GM10248 (cell line): ENCODE measurements at regions not wholly inside any gene's neighbourhood (a gene's known extent, or its start where the extent isn't known, plus 50 kb on each side); places are given as distances from the start of the nearest gene placed in this dataset.

Experiments
- CTCF ChIA-PET: fragments of 300-600 bp; sonication (Branson Sonifier 250); formaldehyde crosslinking; extraction: SDS; loops from one replicate; lab custom pipeline; 2021; ENCODE audit warnings: antibody characterized with exemption; lab: Yijun Ruan, JAX
- POLR2A ChIA-PET: fragments of 350-650 bp; sonication (Branson Sonifier 250); formaldehyde crosslinking; extraction: SDS; loops from one replicate; lab custom pipeline; 2020; ENCODE audit warnings: antibody characterized with exemption; lab: Yijun Ruan, JAX
- DNase-seq: peaks from one replicate; pipeline ENCODE4 v3.0.0; 2012; ENCODE audit errors: extremely low spot score
- TF ChIP-seq, protein P1 (sequence below): IDR thresholded peaks from 2 replicates; pipeline ENCODE4 v1.5.1; 2012; ENCODE audit warnings: mild to moderate bottlenecking, low read depth; ENCODE audit errors: extremely low read depth, missing control alignments, control extremely low read depth

DNA sequence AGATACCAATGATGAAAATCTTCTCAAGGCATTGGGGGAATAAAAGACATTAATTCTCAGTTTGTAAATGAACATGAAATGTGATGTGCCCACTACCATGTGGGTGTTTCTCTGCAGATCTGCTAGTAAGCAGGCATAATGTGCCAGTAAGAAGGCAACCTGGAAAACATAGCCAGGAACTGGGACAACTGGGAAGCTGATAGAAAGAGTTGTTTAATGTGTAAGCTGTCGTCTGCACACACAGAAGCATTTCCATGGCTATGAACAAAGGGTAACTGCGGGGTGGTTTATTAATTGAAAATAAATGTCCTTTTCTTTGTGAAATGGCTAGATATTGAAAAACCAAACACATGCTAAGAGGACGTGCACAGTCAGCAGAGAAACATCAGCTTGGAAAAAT lies 52.0 kb downstream of the ZC3H11B start:
- ChIA-PET POLR2A (no interaction called here), CTCF (interaction anchor here (1.4 kb wide), 1 partner anchor 22 kb away, joined by 3 read pairs; no protein-coding TSS in a partner anchor)
- TF ChIP-seq, protein P1, sequence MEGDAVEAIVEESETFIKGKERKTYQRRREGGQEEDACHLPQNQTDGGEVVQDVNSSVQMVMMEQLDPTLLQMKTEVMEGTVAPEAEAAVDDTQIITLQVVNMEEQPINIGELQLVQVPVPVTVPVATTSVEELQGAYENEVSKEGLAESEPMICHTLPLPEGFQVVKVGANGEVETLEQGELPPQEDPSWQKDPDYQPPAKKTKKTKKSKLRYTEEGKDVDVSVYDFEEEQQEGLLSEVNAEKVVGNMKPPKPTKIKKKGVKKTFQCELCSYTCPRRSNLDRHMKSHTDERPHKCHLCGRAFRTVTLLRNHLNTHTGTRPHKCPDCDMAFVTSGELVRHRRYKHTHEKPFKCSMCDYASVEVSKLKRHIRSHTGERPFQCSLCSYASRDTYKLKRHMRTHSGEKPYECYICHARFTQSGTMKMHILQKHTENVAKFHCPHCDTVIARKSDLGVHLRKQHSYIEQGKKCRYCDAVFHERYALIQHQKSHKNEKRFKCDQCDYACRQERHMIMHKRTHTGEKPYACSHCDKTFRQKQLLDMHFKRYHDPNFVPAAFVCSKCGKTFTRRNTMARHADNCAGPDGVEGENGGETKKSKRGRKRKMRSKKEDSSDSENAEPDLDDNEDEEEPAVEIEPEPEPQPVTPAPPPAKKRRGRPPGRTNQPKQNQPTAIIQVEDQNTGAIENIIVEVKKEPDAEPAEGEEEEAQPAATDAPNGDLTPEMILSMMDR = no peak
- DNase-seq = no peak

DNA sequence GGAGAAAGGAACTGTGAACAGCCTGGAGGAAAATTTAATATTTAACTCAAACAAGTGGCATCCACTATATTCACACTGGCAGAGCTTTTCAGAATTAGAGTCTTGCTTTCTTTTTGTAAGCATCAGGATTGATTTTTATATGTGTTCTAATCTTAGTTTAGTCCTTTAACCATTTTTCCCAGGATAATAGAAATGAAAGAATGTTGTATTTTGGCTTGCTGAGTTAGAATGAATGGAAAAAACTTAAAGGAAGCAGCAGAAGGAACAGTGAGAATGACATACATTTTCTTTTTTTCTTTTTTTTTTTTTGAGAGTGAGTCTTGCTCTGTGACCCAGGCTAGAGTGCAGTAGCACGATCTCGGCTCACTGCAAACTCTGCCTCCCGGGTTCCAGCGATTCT lies 53.0 kb downstream of the ZC3H11B start:
- TF ChIP-seq, protein P1 = no peak
- POLR2A ChIA-PET = no interaction called here
- no peak for DNase-seq
- CTCF ChIA-PET = interaction anchor here (1.4 kb wide), 1 partner anchor 21 kb away, joined by 3 read pairs; no protein-coding TSS in a partner anchor

DNA sequence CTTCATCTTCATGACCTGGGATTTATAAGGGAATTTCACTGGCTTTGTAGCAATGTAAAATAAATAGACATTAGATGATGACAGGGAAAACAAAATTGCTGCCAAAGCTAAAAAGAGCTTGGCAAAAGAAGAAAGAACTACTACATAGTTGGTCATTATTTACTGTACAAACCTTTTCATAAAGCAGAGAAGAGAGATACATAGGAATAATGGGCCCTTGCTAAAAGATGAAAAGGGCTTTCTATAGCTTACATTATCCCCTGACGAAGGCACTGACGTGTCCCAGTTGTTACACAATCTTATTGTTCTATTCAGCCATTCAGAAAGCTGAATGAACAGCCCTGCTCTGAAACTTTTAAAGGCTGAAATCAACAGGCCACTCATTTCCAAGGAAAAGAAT lies 57.1 kb downstream of the ZC3H11B start:
- ChIA-PET POLR2A (no interaction called here), CTCF (interaction anchor here (0.9 to 10.5 kb wide), 4 partner anchors 11 to 90 kb away, joined by 3 to 82 read pairs (median 34); no protein-coding TSS in a partner anchor)
- TF ChIP-seq, protein P1 = no peak
- DNase-seq = no peak

DNA sequence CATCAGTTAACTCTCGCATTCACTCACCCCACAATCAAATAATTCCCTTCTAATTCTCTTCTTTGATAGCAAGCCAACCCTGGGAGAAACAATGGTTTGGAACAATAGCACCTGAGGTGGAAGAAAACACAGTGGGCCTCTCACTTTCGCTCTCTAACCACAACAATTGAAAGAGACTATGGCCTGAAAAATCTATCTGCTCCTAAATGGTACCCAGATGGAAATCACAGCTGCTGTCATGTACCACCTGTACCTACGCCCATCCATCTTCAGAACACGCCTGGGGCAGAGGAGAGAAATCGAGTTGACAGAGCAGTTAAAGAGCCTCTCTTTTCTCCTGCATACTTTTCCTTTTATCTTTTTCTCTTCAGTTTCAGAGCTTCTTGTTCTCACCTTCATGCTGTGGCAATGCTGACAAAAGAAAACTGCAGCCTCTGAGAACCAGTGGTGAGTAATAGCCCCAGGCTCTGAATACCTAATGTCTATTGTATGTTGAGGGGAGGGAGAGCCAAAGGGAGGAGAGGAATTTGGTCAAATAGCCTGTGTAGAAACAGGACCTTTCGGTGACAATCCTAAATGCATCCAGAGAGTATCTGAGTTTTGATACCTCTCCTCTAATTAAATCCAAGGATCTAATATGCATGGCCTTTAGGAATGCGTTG lies 57.7 kb downstream of the ZC3H11B start:
- no peak for DNase-seq
- ChIA-PET POLR2A (no interaction called here), CTCF (interaction anchor here (1.2 to 10.5 kb wide), 5 partner anchors 10 to 90 kb away, joined by 4 to 82 read pairs (median 4); no protein-coding TSS in a partner anchor)

DNA sequence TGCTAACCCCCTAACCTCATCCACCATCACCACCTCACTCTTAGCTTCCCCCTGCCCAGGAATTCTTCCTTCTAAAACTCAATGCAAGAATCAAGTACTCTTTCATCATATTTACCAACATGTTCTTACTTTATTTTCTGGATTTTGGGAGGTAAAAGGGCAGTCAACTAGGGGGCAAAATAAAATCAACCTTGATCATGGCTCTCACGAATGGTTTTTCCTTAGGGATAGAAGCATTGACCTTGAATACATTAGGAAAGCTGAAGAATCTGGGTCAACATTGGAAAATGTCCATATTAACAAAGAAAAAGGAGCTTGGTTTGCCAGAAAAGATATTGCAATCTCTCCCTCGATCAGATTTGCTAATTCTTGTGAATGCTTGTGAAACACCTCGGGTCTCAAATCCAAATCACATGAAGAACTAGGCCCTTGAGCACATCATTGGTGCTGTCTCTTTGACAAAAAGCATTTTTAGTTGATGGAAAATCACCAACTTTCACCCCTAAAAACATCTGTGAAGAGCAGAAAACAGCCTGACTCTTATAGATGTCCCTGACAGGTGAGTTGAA lies 58.9 kb downstream of the ZC3H11B start:
- CTCF ChIA-PET = interaction anchor here (1.3 to 10.5 kb wide), 5 partner anchors 9 to 127 kb away, joined by 4 to 82 read pairs (median 4); no protein-coding TSS in a partner anchor
- DNase-seq = no peak
- TF ChIP-seq, protein P1 = no peak
- POLR2A ChIA-PET = no interaction called here

More for the DNA sequence above, 57.7 kb downstream of the ZC3H11B start:
- TF ChIP-seq, protein P1 = no peak

DNA sequence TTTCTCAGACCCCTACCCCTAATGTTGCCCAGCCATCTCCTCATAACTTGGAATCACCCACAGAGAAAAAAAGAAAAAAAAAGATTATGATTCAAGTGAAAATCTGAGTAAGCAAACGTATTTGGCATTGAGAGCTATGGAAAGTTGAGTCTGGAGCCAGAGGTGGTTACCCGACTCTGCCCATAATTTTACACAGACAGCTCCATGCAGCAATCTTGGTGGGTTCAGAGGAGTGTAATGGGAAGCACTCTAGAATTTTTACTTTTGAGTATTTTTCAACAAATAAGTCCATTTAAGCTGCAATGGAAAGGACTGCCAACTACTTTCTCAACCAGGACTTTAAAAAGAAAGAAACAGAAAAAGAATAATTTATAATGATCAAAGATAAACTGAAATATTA lies 62.7 kb downstream of the ZC3H11B start:
- POLR2A ChIA-PET = no interaction called here
- TF ChIP-seq, protein P1 = no peak
- CTCF ChIA-PET = interaction anchor here (10.2 to 10.5 kb wide), 2 partner anchors 12 to 16 kb away, joined by 65 to 82 read pairs; no protein-coding TSS in a partner anchor
- no peak for DNase-seq
